ENCODE measurements at regions not wholly inside any gene's neighbourhood (a gene's known extent, or its start where the extent isn't known, plus 50 kb on each side); places are given as distances from the start of the nearest gene placed in this dataset.

GRCh38 chr12:127351481-127352010 lies 915.4 kb upstream of the TMEM132C start:
- DNase-seq, result no peak
- Histone ChIP-seq H3K4me1 (ENCODE audit: low read length) (no peaks in the 10 kb centered on the region), H3K4me3 (ENCODE audit: low read length) (no peak overlapping the region), H3K9me3 (ENCODE audit: low read length) (0 out of 2 replicates have a peak, but pooled peaks cover 6% of the 10 kb centered on the region), H3K36me3 (ENCODE audit: insufficient read depth, low read length) (no peaks in the 10 kb centered on the region), H3K79me2 (ENCODE audit: low read length) (no peaks in the 10 kb centered on the region), H3K4me2 (ENCODE audit: low read depth, low read length, poor library complexity, severe bottlenecking) (no peak overlapping the region), H2AFZ (ENCODE audit: low read length) (no peak overlapping the region), H3K9me2 (replicated peaks; ENCODE audit: insufficient read depth, low read length) (no peaks in the 10 kb centered on the region), H3K27ac (ENCODE audit: low read length) (no peak overlapping the region), H3K9ac (ENCODE audit: low read length) (no peak overlapping the region), H3K27me3 (ENCODE audit: low read length) (no peaks in the 10 kb centered on the region), H4K20me1 (ENCODE audit: insufficient read depth, low read depth, low read length) (no peaks in the 10 kb centered on the region)

GRCh38 chr12:127355061-127355841 lies 911.7 kb upstream of the TMEM132C start:
- DNase-seq, result peak; percentile 53
- H3K4me2 ChIP-seq (ENCODE audit: low read depth, low read length, poor library complexity, severe bottlenecking), result no peak overlapping the region

GRCh38 chr12:127358888-127359287 lies 908.1 kb upstream of the TMEM132C start:
- H3K4me1 ChIP-seq (ENCODE audit: low read length), result no peaks in the 10 kb centered on the region
- no peak overlapping the region for H3K4me2 ChIP-seq (ENCODE audit: low read depth, low read length, poor library complexity, severe bottlenecking)
- H3K27me3 ChIP-seq (ENCODE audit: low read length), result no peaks in the 10 kb centered on the region
- no peak overlapping the region for H3K27ac ChIP-seq (ENCODE audit: low read length)
- no peaks in the 10 kb centered on the region for H3K79me2 ChIP-seq (ENCODE audit: low read length)
- no peaks in the 10 kb centered on the region for H4K20me1 ChIP-seq (ENCODE audit: insufficient read depth, low read depth, low read length)
- H3K9ac ChIP-seq (ENCODE audit: low read length), result no peak overlapping the region
- 0 out of 2 replicates have a peak, but pooled peaks cover 11% of the 10 kb centered on the region for H3K9me3 ChIP-seq (ENCODE audit: low read length)
- no peaks in the 10 kb centered on the region for H3K36me3 ChIP-seq (ENCODE audit: insufficient read depth, low read length)
- no peak overlapping the region for H2AFZ ChIP-seq (ENCODE audit: low read length)
- H3K4me3 ChIP-seq (ENCODE audit: low read length), result no peak overlapping the region
- no peak for DNase-seq
- H3K9me2 ChIP-seq (replicated peaks; ENCODE audit: insufficient read depth, low read length), result no peaks in the 10 kb centered on the region

More at GRCh38 chr12:127355061-127355841, 911.7 kb upstream of the TMEM132C start:
- Histone ChIP-seq H3K9me2 (replicated peaks; ENCODE audit: insufficient read depth, low read length) (no peaks in the 10 kb centered on the region), H3K27me3 (ENCODE audit: low read length) (no peaks in the 10 kb centered on the region), H4K20me1 (ENCODE audit: insufficient read depth, low read depth, low read length) (no peaks in the 10 kb centered on the region), H3K9me3 (ENCODE audit: low read length) (no peaks in the 10 kb centered on the region), H3K9ac (ENCODE audit: low read length) (no peak overlapping the region), H3K79me2 (ENCODE audit: low read length) (no peaks in the 10 kb centered on the region), H2AFZ (ENCODE audit: low read length) (no peak overlapping the region), H3K4me1 (ENCODE audit: low read length) (no peaks in the 10 kb centered on the region), H3K4me3 (ENCODE audit: low read length) (no peak overlapping the region), H3K36me3 (ENCODE audit: insufficient read depth, low read length) (no peaks in the 10 kb centered on the region), H3K27ac (ENCODE audit: low read length) (no peak overlapping the region)

- Histone ChIP-seq H2AFZ (ENCODE audit: low read length) (no peak overlapping the region), H3K27ac (ENCODE audit: low read length) (no peak overlapping the region), H3K4me1 (ENCODE audit: low read length) (no peaks in the 10 kb centered on the region), H3K27me3 (ENCODE audit: low read length) (no peaks in the 10 kb centered on the region), H3K9me2 (replicated peaks; ENCODE audit: insufficient read depth, low read length) (no peaks in the 10 kb centered on the region), H3K4me2 (ENCODE audit: low read depth, low read length, poor library complexity, severe bottlenecking) (no peak overlapping the region), H3K36me3 (ENCODE audit: insufficient read depth, low read length) (no peaks in the 10 kb centered on the region), H4K20me1 (ENCODE audit: insufficient read depth, low read depth, low read length) (no peaks in the 10 kb centered on the region), H3K9me3 (ENCODE audit: low read length) (peaks cover 16% of the 10 kb centered on the region; the same call in 1 of the 2 replicates), H3K79me2 (ENCODE audit: low read length) (no peaks in the 10 kb centered on the region), H3K9ac (ENCODE audit: low read length) (no peak overlapping the region), H3K4me3 (ENCODE audit: low read length) (no peak overlapping the region)
- no peak for DNase-seq
Observed at GRCh38 chr12:127360580-127360979, 906.4 kb upstream of the TMEM132C start.

- Histone ChIP-seq H3K36me3 (ENCODE audit: insufficient read depth, low read length) (no peaks in the 10 kb centered on the region), H2AFZ (ENCODE audit: low read length) (no peak overlapping the region), H3K4me1 (ENCODE audit: low read length) (no peaks in the 10 kb centered on the region), H3K27ac (ENCODE audit: low read length) (no peak overlapping the region), H3K4me2 (ENCODE audit: low read depth, low read length, poor library complexity, severe bottlenecking) (no peak overlapping the region), H3K27me3 (ENCODE audit: low read length) (no peaks in the 10 kb centered on the region), H3K79me2 (ENCODE audit: low read length) (no peaks in the 10 kb centered on the region), H3K9me3 (ENCODE audit: low read length) (peaks cover 17% of the 10 kb centered on the region; the same call in 1 of the 2 replicates), H3K9ac (ENCODE audit: low read length) (no peak overlapping the region), H3K4me3 (ENCODE audit: low read length) (no peak overlapping the region), H4K20me1 (ENCODE audit: insufficient read depth, low read depth, low read length) (no peaks in the 10 kb centered on the region), H3K9me2 (replicated peaks; ENCODE audit: insufficient read depth, low read length) (no peaks in the 10 kb centered on the region)
- no peak for DNase-seq
Observed at GRCh38 chr12:127362121-127362520, 904.8 kb upstream of the TMEM132C start.

- Histone ChIP-seq H3K4me1 (ENCODE audit: low read length) (no peaks in the 10 kb centered on the region), H3K9ac (ENCODE audit: low read length) (no peak overlapping the region)
- peak; percentile 56 for DNase-seq
Observed at GRCh38 chr12:127363392-127363791, 903.6 kb upstream of the TMEM132C start.

GRCh38 chr12:127373559-127373958 lies 893.4 kb upstream of the TMEM132C start:
- H3K79me2 ChIP-seq (ENCODE audit: low read length), result no peaks in the 10 kb centered on the region
- H3K4me3 ChIP-seq (ENCODE audit: low read length), result no peak overlapping the region
- H3K9ac ChIP-seq (ENCODE audit: low read length), result no peak overlapping the region
- no peak overlapping the region for H3K27ac ChIP-seq (ENCODE audit: low read length)
- H3K4me1 ChIP-seq (ENCODE audit: low read length), result no peaks in the 10 kb centered on the region
- no peak for DNase-seq
- no peaks in the 10 kb centered on the region for H3K9me2 ChIP-seq (replicated peaks; ENCODE audit: insufficient read depth, low read length)
- H3K27me3 ChIP-seq (ENCODE audit: low read length), result no peaks in the 10 kb centered on the region
- no peaks in the 10 kb centered on the region for H3K36me3 ChIP-seq (ENCODE audit: insufficient read depth, low read length)
- no peak overlapping the region for H2AFZ ChIP-seq (ENCODE audit: low read length)
- H4K20me1 ChIP-seq (ENCODE audit: insufficient read depth, low read depth, low read length), result no peaks in the 10 kb centered on the region
- no peak overlapping the region for H3K4me2 ChIP-seq (ENCODE audit: low read depth, low read length, poor library complexity, severe bottlenecking)
- peaks cover 3% of the 10 kb centered on the region for H3K9me3 ChIP-seq (ENCODE audit: low read length)

More at GRCh38 chr12:127363392-127363791, 903.6 kb upstream of the TMEM132C start:
- Histone ChIP-seq H3K9me3 (ENCODE audit: low read length) (peaks cover 17% of the 10 kb centered on the region; the same call in 1 of the 2 replicates), H3K27me3 (ENCODE audit: low read length) (no peaks in the 10 kb centered on the region), H3K36me3 (ENCODE audit: insufficient read depth, low read length) (no peaks in the 10 kb centered on the region), H3K4me3 (ENCODE audit: low read length) (no peak overlapping the region), H3K4me2 (ENCODE audit: low read depth, low read length, poor library complexity, severe bottlenecking) (no peak overlapping the region), H3K79me2 (ENCODE audit: low read length) (no peaks in the 10 kb centered on the region), H3K27ac (ENCODE audit: low read length) (no peak overlapping the region), H2AFZ (ENCODE audit: low read length) (no peak overlapping the region), H3K9me2 (replicated peaks; ENCODE audit: insufficient read depth, low read length) (no peaks in the 10 kb centered on the region), H4K20me1 (ENCODE audit: insufficient read depth, low read depth, low read length) (no peaks in the 10 kb centered on the region)

GRCh38 chr12:127374447-127374846 lies 892.5 kb upstream of the TMEM132C start:
- no peak overlapping the region for H3K4me2 ChIP-seq (ENCODE audit: low read depth, low read length, poor library complexity, severe bottlenecking)
- H3K9me3 ChIP-seq (ENCODE audit: low read length), result peaks cover 3% of the 10 kb centered on the region
- H3K9me2 ChIP-seq (replicated peaks; ENCODE audit: insufficient read depth, low read length), result no peaks in the 10 kb centered on the region
- H3K4me1 ChIP-seq (ENCODE audit: low read length), result no peaks in the 10 kb centered on the region
- H3K27ac ChIP-seq (ENCODE audit: low read length), result no peak overlapping the region
- H3K79me2 ChIP-seq (ENCODE audit: low read length), result no peaks in the 10 kb centered on the region
- no peaks in the 10 kb centered on the region for H4K20me1 ChIP-seq (ENCODE audit: insufficient read depth, low read depth, low read length)
- H3K36me3 ChIP-seq (ENCODE audit: insufficient read depth, low read length), result no peaks in the 10 kb centered on the region
- H3K9ac ChIP-seq (ENCODE audit: low read length), result no peak overlapping the region
- H3K27me3 ChIP-seq (ENCODE audit: low read length), result no peaks in the 10 kb centered on the region
- H3K4me3 ChIP-seq (ENCODE audit: low read length), result no peak overlapping the region
- DNase-seq, result no peak
- no peak overlapping the region for H2AFZ ChIP-seq (ENCODE audit: low read length)
